NT2/D1 (cell line): ENCODE measurements at regions not wholly inside any gene's neighbourhood (a gene's known extent, or its start where the extent isn't known, plus 50 kb on each side); places are given as distances from the start of the nearest gene placed in this dataset.

ENCODE experiments used
- SUZ12 ChIP-seq: IDR thresholded peaks from 2 replicates; pipeline ENCODE4 v1.6.1; 2011; ENCODE audit not compliant: insufficient read length, insufficient read depth; ENCODE audit errors: extremely low read depth
- YY1 ChIP-seq: IDR thresholded peaks from 2 replicates; pipeline ENCODE4 v1.6.1; 2011; ENCODE audit not compliant: insufficient read length, insufficient read depth

DNA sequence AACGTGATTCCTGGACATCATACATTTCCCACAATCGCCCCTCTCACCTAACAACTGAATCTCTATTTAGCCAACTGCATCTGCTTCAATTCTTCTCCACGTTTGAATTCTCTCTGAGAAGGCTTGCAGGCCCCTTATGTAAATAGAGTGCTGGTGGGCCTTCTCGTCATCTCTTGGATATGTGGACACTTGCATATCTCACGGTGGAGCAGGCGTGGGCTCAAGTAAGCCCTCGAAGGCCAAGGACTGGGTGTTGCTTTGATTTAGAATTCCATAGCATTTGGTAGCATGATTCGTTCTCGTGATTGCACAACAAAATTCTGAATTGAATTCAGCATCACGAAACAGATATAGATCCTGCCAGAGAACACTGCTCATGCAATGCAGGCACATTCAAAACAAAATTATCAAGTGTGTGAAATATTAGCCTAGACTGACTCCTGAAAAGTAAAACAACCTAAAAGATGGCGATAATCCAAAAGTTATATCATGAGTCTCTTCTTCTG lies 613.6 kb downstream of the TFAP2A start:
- TF ChIP-seq SUZ12 = no peak
- TF ChIP-seq YY1 = no peak
